Right lobe of liver (tissue), 4 donors: ENCODE measurements at regions not wholly inside any gene's neighbourhood (a gene's known extent, or its start where the extent isn't known, plus 50 kb on each side); places are given as distances from the start of the nearest gene placed in this dataset.

Experiments used
- CTCF ChIP-seq, 4 donors: fragments of 200-600 bp in 3 of 4; fragments of 450-650 bp in 1 of 4; IDR thresholded peaks; one replicate each; pipeline versions ENCODE4 v1.5.1 to v1.8.0; 2016 to 2022; ENCODE audit warnings: antibody characterized with exemption in 4 of 4, mild to moderate bottlenecking in 2 of 4
- POLR2A ChIP-seq: fragments of 450-650 bp; IDR thresholded peaks from one replicate; pipeline ENCODE4 v1.6.1; 2017; ENCODE audit warnings: antibody characterized with exemption, mild to moderate bottlenecking
- donor health status: DM: no; HTN: no; CAD: no.
- donor health status: DM: no; HTN: no; CAD: no.
- donor health status: DM: no; HTN: yes; CAD: no.

GRCh38 chr10:31611161-31611560 is 292.1 kb downstream of the ZEB1 start:
- TF ChIP-seq CTCF (IDR thresholded peaks at IDR 0.05) (no peak), POLR2A (no peak)
